GM12878 (cell line): ENCODE measurements at regions not wholly inside any gene's neighbourhood (a gene's known extent, or its start where the extent isn't known, plus 50 kb on each side); places are given as distances from the start of the nearest gene placed in this dataset.
A peak's percentile ranks its signal among the peaks of the same experiment; 100 is the strongest.

Experiments used
- ATAC-seq: fragments of 200-7000 bp; cut with Tn5 transposase; 3 replicates; pipeline ENCODE4 v1.9.1; 2020; ENCODE audit warnings: mild to moderate bottlenecking, moderate library complexity
- BruUV-seq: library from RNA; stranded (reverse); fragments of 400-500 nt; replicated peaks from 2 replicates; lab custom pipeline; 2021; lab: Mats Ljungman, UMichigan
- CTCF ChIA-PET: fragments of 300-600 bp; sonication (Branson Sonifier 250); formaldehyde crosslinking; extraction: SDS; loops from one replicate; lab custom pipeline; 2021; ENCODE audit warnings: inconsistent platforms; lab: Yijun Ruan, JAX
- POLR2A ChIA-PET: fragments of 350-600 bp; formaldehyde crosslinking; extraction: SDS; loops from one replicate; lab custom pipeline; 2021; ENCODE audit warnings: inconsistent platforms; lab: Charles Lee
- RAD21 ChIA-PET: fragments of 300-600 bp; sonication (Branson Sonifier 250); formaldehyde crosslinking; loops from one replicate; lab custom pipeline; 2023; ENCODE audit warnings: antibody characterized with exemption; ENCODE audit not compliant: unreplicated experiment; lab: Charles Lee
- SMC1A ChIA-PET: fragments of 300-600 bp; sonication (Branson Sonifier 250); formaldehyde crosslinking; loops from one replicate; lab custom pipeline; 2023; ENCODE audit not compliant: unreplicated experiment, uncharacterized antibody; lab: Charles Lee
- DNase-seq: peaks from one replicate; pipeline ENCODE4 v3.0.0-alpha.2; 2011; ENCODE audit warnings: low read depth, low spot score
- FAIRE-seq: peaks from 3 replicates; lab custom pipeline; 2011; peaks lifted over from hg19 to GRCh38; lab: Jason Lieb, UNC
- H2AFZ ChIP-seq: 2 replicates; pipeline ENCODE4 v1.6.0; 2011; ENCODE audit warnings: low read depth, low read length, control low read depth; ENCODE audit not compliant: control insufficient read depth
- H3K27ac ChIP-seq: 2 replicates; pipeline ENCODE4 v1.5.1; 2011; ENCODE audit warnings: control low read depth; ENCODE audit not compliant: control insufficient read depth, insufficient read depth
- H3K27me3 ChIP-seq, 2 experiments: replicated peaks in 1 of 2; 2 replicates each; pipeline versions ENCODE4 v1.6.0 to v1.6.1; 2011; ENCODE audit warnings: low read length in 1 of 2; ENCODE audit not compliant: control insufficient read depth in 2 of 2, insufficient read depth in 2 of 2
- H3K36me3 ChIP-seq, 2 experiments: 2 replicates each; pipeline ENCODE4 v1.5.1; 2011; ENCODE audit warnings: low read length in 1 of 2; ENCODE audit not compliant: control insufficient read depth in 2 of 2, insufficient read depth in 2 of 2
- H3K4me1 ChIP-seq: 2 replicates; pipeline ENCODE4 v1.6.1; 2011; ENCODE audit warnings: mild to moderate bottlenecking, low read length, moderate library complexity, mixed read lengths; ENCODE audit not compliant: control insufficient read depth, insufficient read depth
- H3K4me2 ChIP-seq: 2 replicates; pipeline ENCODE4 v1.6.0; 2011; ENCODE audit warnings: control low read depth; ENCODE audit not compliant: control insufficient read depth, insufficient read depth
- H3K4me3 ChIP-seq: fragments of 200-600 bp; sonication (generic); 2 replicates; pipeline ENCODE4 v1.5.1; 2016
- H3K79me2 ChIP-seq: 2 replicates; pipeline ENCODE4 v1.6.0; 2011; ENCODE audit warnings: low read length; ENCODE audit not compliant: control insufficient read depth, insufficient read depth
- H3K9ac ChIP-seq: 2 replicates; pipeline ENCODE4 v1.8.0; 2011; ENCODE audit warnings: low read length, control low read depth, mixed read lengths; ENCODE audit not compliant: control insufficient read depth, insufficient read depth
- H3K9me3 ChIP-seq: replicated peaks from 3 replicates; pipeline ENCODE4 v1.5.1; 2011; ENCODE audit warnings: mild to moderate bottlenecking, low read length; ENCODE audit not compliant: control insufficient read depth, insufficient read depth
- H4K20me1 ChIP-seq: 2 replicates; pipeline ENCODE4 v1.6.0; 2011; ENCODE audit not compliant: control insufficient read depth, insufficient read depth
- NR2C1 ChIP-seq: fragments of 450-650 bp; IDR thresholded peaks from 2 replicates; pipeline ENCODE4 v1.6.1; 2017; ENCODE audit warnings: antibody characterized with exemption, mild to moderate bottlenecking, moderate library complexity
- PML ChIP-seq: IDR thresholded peaks from 2 replicates; pipeline ENCODE4 v1.6.1; 2012; ENCODE audit warnings: low read length, inconsistent platforms
- SMAD5 ChIP-seq: IDR thresholded peaks from 2 replicates; pipeline ENCODE4 v1.6.1; 2016; ENCODE audit warnings: antibody characterized with exemption, low read depth
- SPI1 ChIP-seq: IDR thresholded peaks from 2 replicates; pipeline ENCODE4 v1.6.1; 2011; ENCODE audit warnings: low read depth, mild to moderate bottlenecking, low read length, moderate library complexity, borderline replicate concordance; ENCODE audit not compliant: insufficient read depth
- SUZ12 ChIP-seq: fragments of 200-600 bp; sonication (generic); IDR thresholded peaks from one replicate; pipeline ENCODE4 v1.6.1; 2018; ENCODE audit warnings: antibody characterized with exemption, mild to moderate bottlenecking; ENCODE audit not compliant: unreplicated experiment
- WGBS: methylation state at CpG from one replicate; pipeline ENCODE4 v1.1.6; 2016; ENCODE audit warnings: low lambda C conversion rate; ENCODE audit not compliant: insufficient replicate concordance, insufficient coverage; ENCODE audit errors: missing lambda C conversion rate; 5-methylcytosine and 5-hydroxymethylcytosine counted together
- in situ Hi-C: fragments of 300-500 bp; cut with MboI; formaldehyde crosslinking; loops from 9 replicates; pipeline ENCODE4 v1.14.3; 2018; ENCODE audit warnings: mixed read lengths
- intact Hi-C: fragments of 100-400 bp; cut with micrococcal nuclease; formaldehyde crosslinking; loops from one replicate; pipeline ENCODE4 v1.14.2; 2022; ENCODE audit not compliant: unreplicated experiment
- TF ChIP-seq, protein P1 (sequence below): IDR thresholded peaks from 2 replicates; pipeline ENCODE4 v1.6.1; 2012; ENCODE audit warnings: low read depth, low read length, improper control_type of control experiment
- TF ChIP-seq, protein P2 (sequence below): IDR thresholded peaks from 2 replicates; pipeline ENCODE4 v1.6.1; 2012; ENCODE audit warnings: low read depth, low read length, improper control_type of control experiment

GRCh38 chr6:85983032-85983659 is 340.5 kb upstream of the SYNCRIP start:
- ChIA-PET SMC1A (no interaction called here), CTCF (no interaction called here), RAD21 (no interaction called here), POLR2A (no interaction called here)
- no peak for FAIRE-seq
- H3K36me3 ChIP-seq, result no peaks in the 10 kb centered on the region
- WGBS, result 3% methylated on average over 2 of the region's 2 CpGs
- no peaks in the 10 kb centered on the region for H3K79me2 ChIP-seq
- BruUV-seq, result no TSS peak
- H3K27ac ChIP-seq, result no peak overlapping the region
- H3K27me3 ChIP-seq, result no peaks in the 10 kb centered on the region
- no peak overlapping the region for H2AFZ ChIP-seq
- no peak overlapping the region for H3K9ac ChIP-seq
- H4K20me1 ChIP-seq, result no peaks in the 10 kb centered on the region
- H3K4me2 ChIP-seq, result no peak overlapping the region
- intact Hi-C loops, result no loop called here
- no peak overlapping the region for H3K4me3 ChIP-seq
- in situ Hi-C loops, result no loop called here
- TF ChIP-seq SPI1, result peak; percentile 21; the same call in 1 of the 2 replicates
- TF ChIP-seq, protein P1, sequence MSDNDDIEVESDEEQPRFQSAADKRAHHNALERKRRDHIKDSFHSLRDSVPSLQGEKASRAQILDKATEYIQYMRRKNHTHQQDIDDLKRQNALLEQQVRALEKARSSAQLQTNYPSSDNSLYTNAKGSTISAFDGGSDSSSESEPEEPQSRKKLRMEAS, result no peak
- DNase-seq, result no peak
- H3K9me3 ChIP-seq, result no peaks in the 10 kb centered on the region; the same call in 2 of the 3 replicates
- no peaks in the 10 kb centered on the region for H3K4me1 ChIP-seq
- no peak for ATAC-seq

DNA sequence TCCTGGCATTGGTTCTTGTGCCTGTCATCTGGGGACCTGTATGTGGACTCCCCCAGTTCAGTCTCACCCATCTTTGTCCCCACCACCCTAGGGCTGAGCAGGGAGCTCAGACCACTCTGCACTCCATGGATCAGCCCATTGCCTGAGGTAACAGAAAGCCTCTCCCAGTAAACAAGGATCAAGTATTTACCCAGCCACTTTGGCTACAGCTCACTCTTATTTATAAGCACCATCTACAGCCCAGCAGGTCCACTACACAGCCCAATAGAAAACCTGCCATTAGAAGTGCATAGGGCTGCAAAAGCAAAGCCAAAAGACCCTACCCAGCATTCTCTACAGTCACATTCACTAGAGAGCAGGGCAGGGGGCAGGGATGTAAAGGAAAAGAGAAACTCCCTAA is 335.0 kb upstream of the SYNCRIP start:
- H3K27me3 ChIP-seq, result no peaks in the 10 kb centered on the region; a peak in 1 of 4 replicates
- H2AFZ ChIP-seq, result no peak overlapping the region
- ChIA-PET SMC1A (no interaction called here), POLR2A (no interaction called here), RAD21 (no interaction called here), CTCF (no interaction called here)
- no peaks in the 10 kb centered on the region for H3K79me2 ChIP-seq
- H3K27ac ChIP-seq, result no peak overlapping the region
- in situ Hi-C loops (no loop called here), intact Hi-C loops (no loop called here)
- no peaks in the 10 kb centered on the region; the same call in 2 of the 3 replicates for H3K9me3 ChIP-seq
- H3K4me1 ChIP-seq, result no peaks in the 10 kb centered on the region
- H3K4me2 ChIP-seq, result no peak overlapping the region
- no peak for ATAC-seq
- H4K20me1 ChIP-seq, result no peaks in the 10 kb centered on the region
- no peaks in the 10 kb centered on the region for H3K36me3 ChIP-seq
- TF ChIP-seq, protein P2, sequence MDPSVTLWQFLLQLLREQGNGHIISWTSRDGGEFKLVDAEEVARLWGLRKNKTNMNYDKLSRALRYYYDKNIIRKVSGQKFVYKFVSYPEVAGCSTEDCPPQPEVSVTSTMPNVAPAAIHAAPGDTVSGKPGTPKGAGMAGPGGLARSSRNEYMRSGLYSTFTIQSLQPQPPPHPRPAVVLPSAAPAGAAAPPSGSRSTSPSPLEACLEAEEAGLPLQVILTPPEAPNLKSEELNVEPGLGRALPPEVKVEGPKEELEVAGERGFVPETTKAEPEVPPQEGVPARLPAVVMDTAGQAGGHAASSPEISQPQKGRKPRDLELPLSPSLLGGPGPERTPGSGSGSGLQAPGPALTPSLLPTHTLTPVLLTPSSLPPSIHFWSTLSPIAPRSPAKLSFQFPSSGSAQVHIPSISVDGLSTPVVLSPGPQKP, result no peak
- TF ChIP-seq SMAD5, result no peak
- TF ChIP-seq NR2C1, result no peak
- no peak for TF ChIP-seq SUZ12
- TF ChIP-seq PML, result no peak
- FAIRE-seq, result no peak
- DNase-seq, result no peak
- H3K9ac ChIP-seq, result no peak overlapping the region
- no TSS peak for BruUV-seq
- no peak overlapping the region for H3K4me3 ChIP-seq
